ENCODE measurements at regions not wholly inside any gene's neighbourhood (a gene's known extent, or its start where the extent isn't known, plus 50 kb on each side); places are given as distances from the start of the nearest gene placed in this dataset.

DNA sequence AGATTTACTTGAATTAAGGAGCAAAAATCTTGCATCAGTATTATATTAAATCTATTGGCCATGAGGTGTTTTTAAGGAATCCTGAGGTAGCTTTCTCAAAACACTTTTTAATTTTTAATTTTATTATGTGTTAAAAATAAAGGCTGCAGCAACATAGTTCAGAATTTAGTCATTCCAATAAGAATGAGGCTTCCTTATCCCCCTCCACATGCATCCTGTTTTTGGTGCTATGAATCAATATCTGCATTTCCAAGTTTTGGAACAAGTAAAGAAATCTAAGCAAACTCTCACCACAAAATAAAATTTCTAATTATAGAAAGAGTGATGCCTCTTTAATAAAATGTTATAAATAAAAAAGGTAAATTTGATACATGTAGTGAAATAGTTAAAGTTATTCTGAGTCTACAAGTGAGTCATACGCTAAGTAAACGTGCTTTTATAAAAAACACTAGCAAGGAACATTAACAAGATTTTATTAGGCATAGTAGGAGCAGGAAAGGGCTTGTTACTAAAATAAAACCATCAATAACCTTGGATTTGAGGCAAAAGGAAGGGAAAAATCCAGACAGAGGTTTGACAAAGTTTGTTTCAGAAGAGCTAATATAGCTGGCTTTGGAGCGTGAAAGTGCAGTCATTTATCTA is 1218.0 kb downstream of the NSUN3 start:
- no peaks in the 10 kb centered on the region for H3K79me2 ChIP-seq (ENCODE audit: insufficient read depth, low read length)
- no peak overlapping the region for H3K4me3 ChIP-seq (ENCODE audit: low read depth in 1 of 2, low read length in 2 of 2)
- H3K9ac ChIP-seq (ENCODE audit: low read depth, low read length), result no peak overlapping the region
- DNase-seq, result no peak
- no peaks in the 10 kb centered on the region for H3K4me1 ChIP-seq (ENCODE audit: insufficient read depth, low read length)
- no peaks in the 10 kb centered on the region for H3K27me3 ChIP-seq (ENCODE audit: insufficient read depth, low read length, poor library complexity)
- H3K4me2 ChIP-seq (ENCODE audit: insufficient read depth, low read length), result no peak overlapping the region
- ATAC-seq (ENCODE audit: insufficient read depth, low read depth), result no peak
- TF ChIP-seq CTCF (IDR thresholded peaks at IDR 0.05; ENCODE audit: borderline replicate concordance, extremely low read depth, low read length, poor library complexity, severe bottlenecking) (no peak), EZH2 (IDR thresholded peaks at IDR 0.05; ENCODE audit: borderline replicate concordance, low read depth, low read length, severe bottlenecking) (no peak)
- H2AFZ ChIP-seq (ENCODE audit: low read depth, low read length), result no peak overlapping the region
- no peaks in the 10 kb centered on the region for H3K36me3 ChIP-seq (ENCODE audit: insufficient read depth, low read length)
- H4K20me1 ChIP-seq (ENCODE audit: insufficient read depth, low read length), result no peaks in the 10 kb centered on the region
- H3K27ac ChIP-seq (ENCODE audit: low read length), result no peak overlapping the region
- H3K9me3 ChIP-seq (ENCODE audit: insufficient read depth, low read length, severe bottlenecking), result no peaks in the 10 kb centered on the region

DNA sequence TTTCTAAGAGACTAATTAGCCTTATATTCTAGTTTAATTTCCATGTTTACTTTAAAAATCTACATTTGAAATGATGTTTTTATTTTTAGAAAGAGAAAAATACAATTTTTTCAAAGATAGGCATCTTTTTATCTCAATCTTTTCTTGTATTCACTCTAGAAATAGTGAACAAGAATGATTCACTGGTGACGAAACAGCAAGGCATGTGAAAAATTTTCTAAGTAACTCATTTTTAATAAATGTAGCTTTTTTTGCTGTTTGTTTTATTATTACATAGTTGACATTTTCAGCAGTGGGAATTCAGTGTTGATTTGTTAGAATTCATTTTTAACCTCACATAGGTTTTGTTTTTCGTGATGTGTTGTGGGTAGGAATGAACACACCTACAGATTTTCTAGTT is 1226.4 kb downstream of the NSUN3 start:
- no peak overlapping the region for H2AFZ ChIP-seq (ENCODE audit: low read depth, low read length)
- no peak overlapping the region for H3K27ac ChIP-seq (ENCODE audit: low read length)
- H3K27me3 ChIP-seq (ENCODE audit: insufficient read depth, low read length, poor library complexity), result no peaks in the 10 kb centered on the region
- no peak overlapping the region for H3K4me2 ChIP-seq (ENCODE audit: insufficient read depth, low read length)
- H4K20me1 ChIP-seq (ENCODE audit: insufficient read depth, low read length), result no peaks in the 10 kb centered on the region
- no peak for TF ChIP-seq EZH2 (IDR thresholded peaks at IDR 0.05; ENCODE audit: borderline replicate concordance, low read depth, low read length, severe bottlenecking)
- no peak for TF ChIP-seq CTCF (IDR thresholded peaks at IDR 0.05; ENCODE audit: borderline replicate concordance, extremely low read depth, low read length, poor library complexity, severe bottlenecking)
- H3K36me3 ChIP-seq (ENCODE audit: insufficient read depth, low read length), result no peaks in the 10 kb centered on the region
- H3K9me3 ChIP-seq (ENCODE audit: insufficient read depth, low read length, severe bottlenecking), result no peaks in the 10 kb centered on the region
- no peak overlapping the region for H3K9ac ChIP-seq (ENCODE audit: low read depth, low read length)
- DNase-seq, result no peak
- no peak for ATAC-seq (ENCODE audit: insufficient read depth, low read depth)
- no peaks in the 10 kb centered on the region for H3K79me2 ChIP-seq (ENCODE audit: insufficient read depth, low read length)
- no peak overlapping the region for H3K4me3 ChIP-seq (ENCODE audit: low read depth in 1 of 2, low read length in 2 of 2)
- no peaks in the 10 kb centered on the region for H3K4me1 ChIP-seq (ENCODE audit: insufficient read depth, low read length)

DNA sequence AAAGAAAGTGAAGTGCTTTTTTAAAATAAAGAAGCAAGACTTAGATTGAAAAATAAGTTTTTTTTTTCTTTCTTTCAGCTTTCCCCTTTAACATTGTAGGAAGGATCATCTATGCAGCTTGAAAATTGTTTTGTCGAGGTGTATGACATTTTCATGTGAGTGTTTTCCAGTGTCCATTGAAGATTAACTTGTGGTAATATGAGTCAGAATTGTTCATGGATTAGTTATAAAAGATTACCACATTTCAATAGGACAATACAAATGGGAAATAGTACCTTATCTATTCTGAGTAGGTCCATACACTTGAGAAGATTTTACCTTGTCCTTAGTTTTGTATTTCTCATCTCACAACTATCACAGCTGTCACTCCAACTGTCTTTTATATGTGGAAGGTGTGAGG is 1234.7 kb downstream of the NSUN3 start:
- H4K20me1 ChIP-seq (ENCODE audit: insufficient read depth, low read length), result no peaks in the 10 kb centered on the region

More for the DNA sequence above, 1234.7 kb downstream of the NSUN3 start:
- H3K4me3 ChIP-seq (ENCODE audit: low read depth in 1 of 2, low read length in 2 of 2), result no peak overlapping the region
- no peaks in the 10 kb centered on the region for H3K79me2 ChIP-seq (ENCODE audit: insufficient read depth, low read length)
- ATAC-seq (ENCODE audit: insufficient read depth, low read depth) (no peak), DNase-seq (no peak)
- no peaks in the 10 kb centered on the region for H3K9me3 ChIP-seq (ENCODE audit: insufficient read depth, low read length, severe bottlenecking)
- H3K9ac ChIP-seq (ENCODE audit: low read depth, low read length), result no peak overlapping the region
- H3K27ac ChIP-seq (ENCODE audit: low read length), result no peak overlapping the region
- H3K4me1 ChIP-seq (ENCODE audit: insufficient read depth, low read length), result no peaks in the 10 kb centered on the region
- no peaks in the 10 kb centered on the region for H3K27me3 ChIP-seq (ENCODE audit: insufficient read depth, low read length, poor library complexity)
- TF ChIP-seq CTCF (IDR thresholded peaks at IDR 0.05; ENCODE audit: borderline replicate concordance, extremely low read depth, low read length, poor library complexity, severe bottlenecking) (no peak), EZH2 (IDR thresholded peaks at IDR 0.05; ENCODE audit: borderline replicate concordance, low read depth, low read length, severe bottlenecking) (no peak)
- no peaks in the 10 kb centered on the region for H3K36me3 ChIP-seq (ENCODE audit: insufficient read depth, low read length)
- no peak overlapping the region for H3K4me2 ChIP-seq (ENCODE audit: insufficient read depth, low read length)
- no peak overlapping the region for H2AFZ ChIP-seq (ENCODE audit: low read depth, low read length)

Measured in DND-41 (cell line).